ENCODE measurements at regions not wholly inside any gene's neighbourhood (a gene's known extent, or its start where the extent isn't known, plus 50 kb on each side); places are given as distances from the start of the nearest gene placed in this dataset.

- no peaks in the 10 kb centered on the region for H3K79me2 ChIP-seq (ENCODE audit: control insufficient read depth, insufficient read depth, low read length)
- H3K4me2 ChIP-seq (ENCODE audit: control insufficient read depth, extremely low read depth, insufficient read depth, low read depth, low read length): no peak overlapping the region
- FAIRE-seq: no peak
- no peaks in the 10 kb centered on the region for H3K36me3 ChIP-seq (ENCODE audit: control insufficient read depth in 2 of 2, extremely low read depth in 1 of 2, insufficient read depth in 2 of 2, low read length in 2 of 2)
- no peak overlapping the region for H3K9ac ChIP-seq (ENCODE audit: control insufficient read depth, extremely low read depth, insufficient read depth, low read length)
- dilution Hi-C loops (cut with MboI; ENCODE audit: extremely low pct_ligation_motif_present, low sequenced_read_pairs): no loop called here
- no peaks in the 10 kb centered on the region for H3K9me1 ChIP-seq (ENCODE audit: control insufficient read depth, extremely low read depth, insufficient read depth, low read length)
- H2AFZ ChIP-seq (ENCODE audit: control insufficient read depth, low read length): no peak overlapping the region
- H3K27ac ChIP-seq (ENCODE audit: control insufficient read depth, insufficient read depth, low read length): no peak overlapping the region
- no peak for DNase-seq (ENCODE audit: low read depth, low spot score)
- no peak overlapping the region for H3K4me3 ChIP-seq (ENCODE audit: control insufficient read depth in 2 of 3, extremely low read depth in 1 of 3, insufficient read depth in 2 of 3, low read depth in 1 of 3, low read length in 3 of 3)
- no peaks in the 10 kb centered on the region for H3K27me3 ChIP-seq (ENCODE audit: control insufficient read depth, extremely low read depth, insufficient read depth, low read length)
- H3K9me3 ChIP-seq (ENCODE audit: control insufficient read depth, low read depth, low read length): no peaks in the 10 kb centered on the region
- H3K4me1 ChIP-seq (ENCODE audit: control insufficient read depth, extremely low read depth, insufficient read depth, low read length): peaks cover 3% of the 10 kb centered on the region
- no peaks in the 10 kb centered on the region for H4K20me1 ChIP-seq (ENCODE audit: control insufficient read depth, extremely low read depth, insufficient read depth, low read length)
- TF ChIP-seq EZH2 (IDR thresholded peaks at IDR 0.05; ENCODE audit: low read length): no peak
- no peak for TF ChIP-seq CTCF (optimal IDR thresholded peaks at IDR 0.05 in 1 of 3, IDR thresholded peaks at IDR 0.05 in 1 of 3, conservative IDR thresholded peaks at IDR 0.05 in 1 of 3; ENCODE audit: extremely low read depth in 1 of 3, insufficient read depth in 2 of 3, low read length in 3 of 3)
These were observed 369.5 kb upstream of the LRATD1 start for GRCh38 chr2:14263053-14263452.

DNA sequence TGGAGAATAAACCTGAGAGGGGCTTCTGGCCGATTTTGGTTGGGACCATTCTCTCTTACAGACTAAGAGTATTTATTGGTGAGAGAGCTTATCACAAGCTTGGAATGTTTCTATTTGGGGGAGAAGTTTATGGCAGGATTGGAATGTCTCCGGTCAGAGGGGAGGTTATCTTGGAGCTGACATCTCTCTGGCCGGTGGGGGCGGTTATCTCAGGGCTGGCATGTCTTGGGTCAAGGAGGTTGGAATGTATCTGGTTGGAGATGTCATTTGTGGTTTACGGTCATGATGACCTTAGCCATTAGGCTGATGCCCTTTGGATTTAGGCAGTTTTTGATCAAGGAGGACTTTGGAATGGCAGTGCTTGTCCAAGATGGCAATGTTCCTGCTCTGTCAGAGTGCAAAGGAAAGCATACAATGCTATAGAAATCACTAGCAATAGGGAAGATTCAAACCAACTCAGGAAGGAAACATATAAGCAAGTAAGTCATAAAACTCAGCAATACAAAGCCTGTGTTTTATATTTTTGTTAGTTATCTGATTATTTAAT lies 362.4 kb upstream of the LRATD1 start:
- H3K9me3 ChIP-seq (ENCODE audit: control insufficient read depth, low read depth, low read length): no peaks in the 10 kb centered on the region
- dilution Hi-C loops (cut with MboI; ENCODE audit: extremely low pct_ligation_motif_present, low sequenced_read_pairs): no loop called here
- H3K79me2 ChIP-seq (ENCODE audit: control insufficient read depth, insufficient read depth, low read length): no peaks in the 10 kb centered on the region
- H3K36me3 ChIP-seq (ENCODE audit: control insufficient read depth in 2 of 2, extremely low read depth in 1 of 2, insufficient read depth in 2 of 2, low read length in 2 of 2): no peaks in the 10 kb centered on the region
- no peaks in the 10 kb centered on the region for H3K4me1 ChIP-seq (ENCODE audit: control insufficient read depth, extremely low read depth, insufficient read depth, low read length)
- no peak for TF ChIP-seq EZH2 (IDR thresholded peaks at IDR 0.05; ENCODE audit: low read length)
- no peak overlapping the region for H3K9ac ChIP-seq (ENCODE audit: control insufficient read depth, extremely low read depth, insufficient read depth, low read length)
- no peaks in the 10 kb centered on the region for H4K20me1 ChIP-seq (ENCODE audit: control insufficient read depth, extremely low read depth, insufficient read depth, low read length)
- no peak overlapping the region for H2AFZ ChIP-seq (ENCODE audit: control insufficient read depth, low read length)
- DNase-seq (ENCODE audit: low read depth, low spot score) (no peak), FAIRE-seq (no peak)
- H3K27ac ChIP-seq (ENCODE audit: control insufficient read depth, insufficient read depth, low read length): no peak overlapping the region
- no peak overlapping the region for H3K4me2 ChIP-seq (ENCODE audit: control insufficient read depth, extremely low read depth, insufficient read depth, low read depth, low read length)
- H3K9me1 ChIP-seq (ENCODE audit: control insufficient read depth, extremely low read depth, insufficient read depth, low read length): no peaks in the 10 kb centered on the region
- no peaks in the 10 kb centered on the region for H3K27me3 ChIP-seq (ENCODE audit: control insufficient read depth, extremely low read depth, insufficient read depth, low read length)
- no peak overlapping the region for H3K4me3 ChIP-seq (ENCODE audit: control insufficient read depth in 2 of 3, extremely low read depth in 1 of 3, insufficient read depth in 2 of 3, low read depth in 1 of 3, low read length in 3 of 3)

DNA sequence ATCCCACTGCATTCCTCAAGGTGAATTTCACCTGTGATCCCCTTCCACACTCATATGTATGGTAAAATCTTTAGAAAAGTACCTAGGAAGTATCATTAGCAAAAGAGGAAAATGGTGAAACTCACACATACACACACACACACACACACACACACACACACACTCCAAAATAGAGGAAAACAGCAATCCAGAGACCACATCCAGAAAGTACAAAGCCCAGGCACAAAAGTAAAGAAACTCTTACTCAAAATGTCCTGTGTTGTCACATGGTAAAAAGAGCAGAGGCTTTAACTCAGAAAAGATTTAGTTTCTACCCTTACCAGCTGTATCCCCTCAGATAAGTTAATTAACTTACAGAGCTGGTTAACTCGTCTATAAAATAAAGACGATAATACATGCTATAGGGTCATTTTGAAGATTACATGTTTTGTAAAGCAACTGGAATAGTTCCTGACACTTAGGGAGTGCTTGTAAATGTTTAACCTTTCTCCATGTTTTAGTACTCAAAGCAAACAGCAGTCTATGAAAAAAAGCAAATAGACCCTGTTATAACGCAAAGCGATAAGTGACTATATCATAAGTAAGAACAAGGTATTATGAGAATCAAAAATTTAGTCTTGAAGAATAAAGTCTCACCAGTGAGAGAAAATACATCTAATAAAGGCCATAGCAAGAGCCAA lies 360.0 kb upstream of the LRATD1 start:
- TF ChIP-seq EZH2 (IDR thresholded peaks at IDR 0.05; ENCODE audit: low read length) (no peak), CTCF (optimal IDR thresholded peaks at IDR 0.05 in 1 of 3, IDR thresholded peaks at IDR 0.05 in 1 of 3, conservative IDR thresholded peaks at IDR 0.05 in 1 of 3; ENCODE audit: extremely low read depth in 1 of 3, insufficient read depth in 2 of 3, low read length in 3 of 3) (no peak)
- Histone ChIP-seq H3K4me3 (ENCODE audit: control insufficient read depth in 2 of 3, extremely low read depth in 1 of 3, insufficient read depth in 2 of 3, low read depth in 1 of 3, low read length in 3 of 3) (no peak overlapping the region), H3K9me3 (ENCODE audit: control insufficient read depth, low read depth, low read length) (no peaks in the 10 kb centered on the region), H3K4me2 (ENCODE audit: control insufficient read depth, extremely low read depth, insufficient read depth, low read depth, low read length) (no peak overlapping the region), H3K4me1 (ENCODE audit: control insufficient read depth, extremely low read depth, insufficient read depth, low read length) (no peaks in the 10 kb centered on the region), H3K9ac (ENCODE audit: control insufficient read depth, extremely low read depth, insufficient read depth, low read length) (no peak overlapping the region), H3K9me1 (ENCODE audit: control insufficient read depth, extremely low read depth, insufficient read depth, low read length) (no peaks in the 10 kb centered on the region), H3K27me3 (ENCODE audit: control insufficient read depth, extremely low read depth, insufficient read depth, low read length) (no peaks in the 10 kb centered on the region), H2AFZ (ENCODE audit: control insufficient read depth, low read length) (no peak overlapping the region), H3K36me3 (ENCODE audit: control insufficient read depth in 2 of 2, extremely low read depth in 1 of 2, insufficient read depth in 2 of 2, low read length in 2 of 2) (no peaks in the 10 kb centered on the region), H3K27ac (ENCODE audit: control insufficient read depth, insufficient read depth, low read length) (no peak overlapping the region), H3K79me2 (ENCODE audit: control insufficient read depth, insufficient read depth, low read length) (no peaks in the 10 kb centered on the region), H4K20me1 (ENCODE audit: control insufficient read depth, extremely low read depth, insufficient read depth, low read length) (no peaks in the 10 kb centered on the region)
- FAIRE-seq (no peak), DNase-seq (ENCODE audit: low read depth, low spot score) (no peak)
- dilution Hi-C loops (cut with MboI; ENCODE audit: extremely low pct_ligation_motif_present, low sequenced_read_pairs): no loop called here
